Body of pancreas (tissue), 4 donors: ENCODE measurements at regions not wholly inside any gene's neighbourhood (a gene's known extent, or its start where the extent isn't known, plus 50 kb on each side); places are given as distances from the start of the nearest gene placed in this dataset.

Experiments used
- POLR2A ChIP-seq, 3 donors: fragments of 450-650 bp; IDR thresholded peaks; one replicate each; pipeline ENCODE4 v1.6.1; 2016; ENCODE audit warnings: antibody characterized with exemption in 3 of 3, mild to moderate bottlenecking in 2 of 3
- TF ChIP-seq, protein P1 (sequence below), 7 experiments: fragments of 450-650 bp in 4 of 7; fragments of 200-600 bp in 3 of 7; sonication (generic) in 3 of 7; IDR thresholded peaks; one replicate each; pipeline ENCODE4 v1.5.1; 2016 to 2019; ENCODE audit warnings: antibody characterized with exemption in 7 of 7

DNA sequence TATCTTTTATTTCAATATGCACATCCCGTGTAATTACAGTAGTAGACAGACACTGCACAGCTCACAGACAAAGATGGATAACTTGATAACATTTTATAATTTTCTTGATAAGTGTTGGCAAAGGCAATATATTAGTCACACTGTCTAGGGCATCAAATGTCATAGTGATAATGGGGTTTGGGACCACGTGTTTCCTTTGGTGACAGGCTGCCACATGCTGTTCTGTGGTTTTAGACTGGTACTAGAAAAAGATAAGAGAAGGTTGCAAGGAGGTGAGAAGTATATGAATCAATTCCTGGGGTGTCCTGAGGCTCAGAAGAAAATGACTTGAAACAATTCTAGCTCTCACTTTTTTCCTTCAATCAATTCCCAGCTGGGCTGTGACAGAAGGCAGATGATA, 258.8 kb upstream of the CHD1 start:
- TF ChIP-seq, protein P1, sequence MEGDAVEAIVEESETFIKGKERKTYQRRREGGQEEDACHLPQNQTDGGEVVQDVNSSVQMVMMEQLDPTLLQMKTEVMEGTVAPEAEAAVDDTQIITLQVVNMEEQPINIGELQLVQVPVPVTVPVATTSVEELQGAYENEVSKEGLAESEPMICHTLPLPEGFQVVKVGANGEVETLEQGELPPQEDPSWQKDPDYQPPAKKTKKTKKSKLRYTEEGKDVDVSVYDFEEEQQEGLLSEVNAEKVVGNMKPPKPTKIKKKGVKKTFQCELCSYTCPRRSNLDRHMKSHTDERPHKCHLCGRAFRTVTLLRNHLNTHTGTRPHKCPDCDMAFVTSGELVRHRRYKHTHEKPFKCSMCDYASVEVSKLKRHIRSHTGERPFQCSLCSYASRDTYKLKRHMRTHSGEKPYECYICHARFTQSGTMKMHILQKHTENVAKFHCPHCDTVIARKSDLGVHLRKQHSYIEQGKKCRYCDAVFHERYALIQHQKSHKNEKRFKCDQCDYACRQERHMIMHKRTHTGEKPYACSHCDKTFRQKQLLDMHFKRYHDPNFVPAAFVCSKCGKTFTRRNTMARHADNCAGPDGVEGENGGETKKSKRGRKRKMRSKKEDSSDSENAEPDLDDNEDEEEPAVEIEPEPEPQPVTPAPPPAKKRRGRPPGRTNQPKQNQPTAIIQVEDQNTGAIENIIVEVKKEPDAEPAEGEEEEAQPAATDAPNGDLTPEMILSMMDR (IDR thresholded peaks at IDR 0.05), result no peak
- no peak for TF ChIP-seq POLR2A (IDR thresholded peaks at IDR 0.05)
